MCF 10A (cell line): ENCODE measurements at regions not wholly inside any gene's neighbourhood (a gene's known extent, or its start where the extent isn't known, plus 50 kb on each side); places are given as distances from the start of the nearest gene placed in this dataset.

Experiments
- BruUV-seq: library from RNA; stranded (reverse); fragments of 400-500 nt; replicated peaks from 2 replicates; lab custom pipeline; 2021; lab: Mats Ljungman, UMichigan
- CTCF ChIA-PET: fragments of 300-600 bp; sonication (Branson Sonifier 250); formaldehyde crosslinking; extraction: SDS; loops from one replicate; lab custom pipeline; 2021; ENCODE audit warnings: antibody characterized with exemption, inconsistent platforms; lab: Yijun Ruan, JAX
- POLR2A ChIA-PET: fragments of 300-600, 350-650 bp; sonication (Branson Sonifier 250); formaldehyde crosslinking; extraction: SDS; loops from one replicate; lab custom pipeline; 2020; ENCODE audit warnings: antibody characterized with exemption, inconsistent platforms; lab: Yijun Ruan, JAX
- DNase-seq: peaks from one replicate; pipeline ENCODE4 v3.0.0-alpha.2; 2018; ENCODE audit not compliant: unreplicated experiment
- H3K27ac Mint-ChIP-seq: one replicate; pipeline ENCODE4 v1.8.0; 2022; ENCODE audit warnings: mild to moderate bottlenecking, low read depth, mixed read lengths; ENCODE audit not compliant: unreplicated experiment
- H3K27me3 Mint-ChIP-seq: one replicate; pipeline ENCODE4 v1.8.0; 2022; ENCODE audit warnings: mixed read lengths; ENCODE audit not compliant: insufficient read depth, unreplicated experiment
- H3K36me3 Mint-ChIP-seq: one replicate; pipeline ENCODE4 v1.8.0; 2022; ENCODE audit warnings: mild to moderate bottlenecking, moderate library complexity, mixed read lengths; ENCODE audit not compliant: insufficient read depth, unreplicated experiment
- H3K4me1 Mint-ChIP-seq: one replicate; pipeline ENCODE4 v1.8.0; 2022; ENCODE audit warnings: mixed read lengths; ENCODE audit not compliant: insufficient read depth, unreplicated experiment
- H3K4me3 Mint-ChIP-seq: one replicate; pipeline ENCODE4 v1.8.0; 2022; ENCODE audit warnings: mild to moderate bottlenecking, moderate library complexity, mixed read lengths; ENCODE audit not compliant: unreplicated experiment
- H3K9me3 Mint-ChIP-seq: one replicate; pipeline ENCODE4 v1.8.0; 2022; ENCODE audit warnings: mixed read lengths; ENCODE audit not compliant: unreplicated experiment
- intact Hi-C: fragments of 100-400 bp; cut with micrococcal nuclease; formaldehyde crosslinking; loops from 2 replicates; pipeline ENCODE4 v1.14.1; 2022
- TF ChIP-seq, protein P1 (sequence below): fragments of 200-600 bp; IDR thresholded peaks from one replicate; pipeline ENCODE4 v1.8.0; 2022; ENCODE audit warnings: antibody characterized with exemption, mild to moderate bottlenecking; ENCODE audit not compliant: unreplicated experiment

DNA sequence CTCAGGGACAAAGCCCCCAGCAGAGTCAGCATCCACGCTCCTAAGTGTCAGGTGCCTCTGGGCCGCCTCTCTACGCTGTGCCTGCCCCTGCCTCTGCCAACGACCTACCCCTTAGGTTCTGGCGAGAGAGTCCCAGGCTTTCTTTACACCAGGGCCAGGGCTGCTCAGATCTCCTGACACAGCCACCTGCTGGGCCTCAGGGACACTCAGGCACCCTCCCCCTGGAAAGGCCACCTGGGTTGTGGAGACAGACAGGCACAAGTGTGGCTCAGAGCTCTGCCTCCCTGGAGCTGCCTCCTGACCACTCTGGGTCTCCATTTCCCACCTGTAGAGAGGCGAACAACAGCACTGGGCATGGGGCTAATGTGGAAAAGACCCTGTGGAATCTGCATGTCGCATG lies 90.0 kb upstream of the ADRA2C start:
- no peak overlapping the region for H3K27ac Mint-ChIP-seq
- H3K27me3 Mint-ChIP-seq: peaks cover 65% of the 10 kb centered on the region
- no peaks in the 10 kb centered on the region for H3K36me3 Mint-ChIP-seq
- BruUV-seq: no TSS peak
- ChIA-PET CTCF (interaction anchor here (0.6 kb wide), 1 partner anchor 249 kb away, joined by 3 read pairs; no protein-coding TSS in a partner anchor), POLR2A (no interaction called here)
- no peak for DNase-seq
- intact Hi-C loops: no loop called here
- H3K9me3 Mint-ChIP-seq: no peaks in the 10 kb centered on the region
- TF ChIP-seq, protein P1, sequence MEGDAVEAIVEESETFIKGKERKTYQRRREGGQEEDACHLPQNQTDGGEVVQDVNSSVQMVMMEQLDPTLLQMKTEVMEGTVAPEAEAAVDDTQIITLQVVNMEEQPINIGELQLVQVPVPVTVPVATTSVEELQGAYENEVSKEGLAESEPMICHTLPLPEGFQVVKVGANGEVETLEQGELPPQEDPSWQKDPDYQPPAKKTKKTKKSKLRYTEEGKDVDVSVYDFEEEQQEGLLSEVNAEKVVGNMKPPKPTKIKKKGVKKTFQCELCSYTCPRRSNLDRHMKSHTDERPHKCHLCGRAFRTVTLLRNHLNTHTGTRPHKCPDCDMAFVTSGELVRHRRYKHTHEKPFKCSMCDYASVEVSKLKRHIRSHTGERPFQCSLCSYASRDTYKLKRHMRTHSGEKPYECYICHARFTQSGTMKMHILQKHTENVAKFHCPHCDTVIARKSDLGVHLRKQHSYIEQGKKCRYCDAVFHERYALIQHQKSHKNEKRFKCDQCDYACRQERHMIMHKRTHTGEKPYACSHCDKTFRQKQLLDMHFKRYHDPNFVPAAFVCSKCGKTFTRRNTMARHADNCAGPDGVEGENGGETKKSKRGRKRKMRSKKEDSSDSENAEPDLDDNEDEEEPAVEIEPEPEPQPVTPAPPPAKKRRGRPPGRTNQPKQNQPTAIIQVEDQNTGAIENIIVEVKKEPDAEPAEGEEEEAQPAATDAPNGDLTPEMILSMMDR: no peak
- H3K4me1 Mint-ChIP-seq: no peaks in the 10 kb centered on the region
- H3K4me3 Mint-ChIP-seq: no peak overlapping the region

DNA sequence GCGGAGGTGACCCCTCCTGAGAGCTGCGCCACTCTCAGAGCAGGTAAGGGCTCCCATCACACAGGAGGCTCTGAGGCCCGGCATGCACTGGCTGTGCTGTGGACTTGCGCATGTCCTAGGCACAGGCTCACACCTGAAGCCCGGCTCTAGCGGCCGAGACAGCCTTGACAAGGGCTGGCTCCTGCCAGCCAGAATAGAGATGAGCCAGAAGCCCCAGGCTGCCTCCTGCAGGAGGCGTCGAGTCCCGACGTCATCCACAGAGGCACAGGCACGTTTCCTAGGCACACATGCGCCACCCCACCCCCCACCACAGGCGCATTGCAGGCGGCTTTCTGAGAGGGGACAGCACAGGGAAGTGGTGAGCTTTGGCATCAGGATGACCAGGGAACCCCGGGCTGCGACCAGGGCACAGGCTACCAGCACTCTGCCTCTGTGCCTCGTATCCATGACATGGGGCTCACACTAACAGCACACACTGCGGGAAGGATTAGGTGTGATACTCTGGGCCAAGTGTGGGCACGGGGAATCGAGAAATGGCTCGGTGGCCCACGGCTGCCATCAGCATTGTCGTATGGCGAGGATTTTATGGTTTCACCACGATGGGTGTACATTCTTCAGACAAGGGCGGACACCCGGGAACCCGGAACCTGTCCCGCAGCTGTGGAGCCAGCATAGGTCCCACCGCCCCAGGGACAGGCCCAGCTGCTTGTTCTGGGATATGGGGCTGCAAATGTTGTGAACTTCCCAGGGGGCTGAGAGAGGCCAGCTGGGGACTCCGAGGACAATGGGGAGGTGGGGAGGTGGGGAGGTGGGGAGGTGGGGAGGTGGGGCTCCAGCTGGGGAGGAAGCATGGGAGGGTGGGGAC lies 90.7 kb upstream of the ADRA2C start:
- intact Hi-C loops: no loop called here
- ChIA-PET CTCF (interaction anchor here (0.6 kb wide), 1 partner anchor 279 kb away, joined by 4 read pairs; no protein-coding TSS in a partner anchor), POLR2A (no interaction called here)
- TF ChIP-seq, protein P1: no peak
- Mint-ChIP-seq H3K27me3 (peaks cover 58% of the 10 kb centered on the region), H3K9me3 (no peaks in the 10 kb centered on the region), H3K4me1 (no peaks in the 10 kb centered on the region), H3K4me3 (no peak overlapping the region), H3K36me3 (no peaks in the 10 kb centered on the region), H3K27ac (no peak overlapping the region)
- BruUV-seq: no TSS peak
- DNase-seq: no peak

DNA sequence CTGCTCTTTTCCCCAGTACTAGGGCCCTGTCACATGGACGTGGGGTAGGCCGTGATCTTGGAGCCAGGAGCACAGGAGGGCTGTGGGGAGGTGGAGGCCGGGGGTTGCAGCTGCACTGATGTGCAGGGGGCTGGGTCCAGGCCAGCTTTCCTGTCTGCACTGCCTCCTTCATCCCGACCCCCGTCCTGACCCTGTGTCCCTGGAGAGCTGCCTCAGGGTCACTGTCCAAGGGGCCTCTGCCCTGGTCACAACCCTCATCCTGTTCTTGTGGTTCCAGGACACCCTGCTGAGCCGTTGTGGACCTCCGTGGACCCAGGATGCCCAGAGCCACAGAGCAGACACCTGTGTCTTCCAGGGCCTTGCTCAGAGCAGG lies 91.7 kb upstream of the ADRA2C start:
- no peaks in the 10 kb centered on the region for H3K36me3 Mint-ChIP-seq

DNA sequence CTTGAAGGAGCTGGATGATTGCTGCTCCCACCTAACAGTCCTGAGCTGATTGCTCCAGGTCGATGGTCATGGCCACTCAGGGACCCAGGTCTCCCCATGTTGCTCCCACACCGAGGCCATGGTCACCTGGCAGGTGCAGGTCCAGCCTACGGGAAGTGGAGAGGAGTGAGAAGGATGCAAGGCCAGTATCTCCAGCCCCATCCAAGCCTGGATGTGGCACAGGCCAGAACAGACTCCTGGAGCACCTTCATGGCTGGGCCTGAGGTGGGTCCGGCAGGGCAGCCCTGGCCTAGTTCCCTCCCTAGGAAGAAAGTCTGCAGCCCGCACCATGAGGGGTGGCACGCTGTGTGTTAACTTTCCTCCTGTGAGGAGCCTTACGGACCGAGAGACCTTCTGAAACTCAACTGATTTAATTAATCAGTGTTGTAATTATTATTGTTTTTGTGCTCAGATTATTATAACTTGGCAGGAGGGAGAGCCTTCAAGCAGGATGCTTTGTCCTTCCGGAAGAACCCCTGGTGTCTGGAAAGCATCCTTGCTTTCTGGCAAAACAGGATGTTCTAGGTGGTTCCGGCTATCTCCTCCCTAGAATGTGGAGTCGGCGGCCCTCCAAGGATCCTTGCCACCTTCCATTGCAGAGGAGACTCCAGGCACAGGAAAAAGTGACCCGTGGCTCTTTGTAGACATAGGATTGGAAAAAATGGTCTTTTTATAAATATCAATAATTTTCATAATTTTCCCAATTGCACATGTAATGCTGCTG lies 92.3 kb upstream of the ADRA2C start:
- intact Hi-C loops: no loop called here
- Mint-ChIP-seq H3K27ac (no peak overlapping the region), H3K4me1 (no peaks in the 10 kb centered on the region), H3K9me3 (no peaks in the 10 kb centered on the region), H3K36me3 (no peaks in the 10 kb centered on the region), H3K27me3 (peaks cover 45% of the 10 kb centered on the region), H3K4me3 (no peak overlapping the region)
- CTCF ChIA-PET: interaction anchor here (0.6 kb wide), 1 partner anchor 86 kb away, joined by 3 read pairs; no protein-coding TSS in a partner anchor
- POLR2A ChIA-PET: no interaction called here
- no peak for DNase-seq
- TF ChIP-seq, protein P1: no peak
- BruUV-seq: no TSS peak

More for the DNA sequence above, 91.7 kb upstream of the ADRA2C start:
- no peak overlapping the region for H3K27ac Mint-ChIP-seq
- peaks cover 51% of the 10 kb centered on the region for H3K27me3 Mint-ChIP-seq
- TF ChIP-seq, protein P1: no peak
- no peak for DNase-seq
- POLR2A ChIA-PET: no interaction called here
- no peak overlapping the region for H3K4me3 Mint-ChIP-seq
- H3K4me1 Mint-ChIP-seq: no peaks in the 10 kb centered on the region
- intact Hi-C loops: no loop called here
- no TSS peak for BruUV-seq
- H3K9me3 Mint-ChIP-seq: no peaks in the 10 kb centered on the region
- CTCF ChIA-PET: no interaction called here
